ENCODE measurements at regions not wholly inside any gene's neighbourhood (a gene's known extent, or its start where the extent isn't known, plus 50 kb on each side); places are given as distances from the start of the nearest gene placed in this dataset.
A peak's percentile ranks its signal among the peaks of the same experiment; 100 is the strongest.

GRCh38 chrY:21370494-21370893 is 140.6 kb upstream of the RBMY1B start:
- DNase-seq (ENCODE audit: low spot score), result no peak

GRCh38 chrY:21394116-21394515 is 117.0 kb upstream of the RBMY1B start:
- DNase-seq (ENCODE audit: low spot score), result no peak

DNA sequence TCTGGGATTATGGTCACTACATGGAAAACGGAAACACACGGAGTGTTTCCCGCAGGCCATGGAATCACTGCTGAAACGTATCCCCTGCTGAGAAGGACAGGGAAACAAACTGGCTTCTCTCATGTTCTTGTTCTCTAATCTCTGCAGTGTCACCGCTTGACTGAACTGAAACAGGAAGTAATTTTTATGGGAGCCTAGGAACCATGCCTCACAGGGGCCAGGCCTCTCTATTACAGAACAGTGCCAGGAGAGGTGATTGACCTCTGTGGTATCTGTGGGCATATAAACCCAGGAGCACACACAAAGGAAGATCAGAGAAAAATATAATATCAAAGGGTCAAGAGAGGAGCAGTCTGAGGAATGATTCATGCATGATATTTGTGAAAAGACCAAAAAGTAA is 88.9 kb upstream of the RBMY1B start:
- DNase-seq (ENCODE audit: low spot score), result peak; percentile 14

DNA sequence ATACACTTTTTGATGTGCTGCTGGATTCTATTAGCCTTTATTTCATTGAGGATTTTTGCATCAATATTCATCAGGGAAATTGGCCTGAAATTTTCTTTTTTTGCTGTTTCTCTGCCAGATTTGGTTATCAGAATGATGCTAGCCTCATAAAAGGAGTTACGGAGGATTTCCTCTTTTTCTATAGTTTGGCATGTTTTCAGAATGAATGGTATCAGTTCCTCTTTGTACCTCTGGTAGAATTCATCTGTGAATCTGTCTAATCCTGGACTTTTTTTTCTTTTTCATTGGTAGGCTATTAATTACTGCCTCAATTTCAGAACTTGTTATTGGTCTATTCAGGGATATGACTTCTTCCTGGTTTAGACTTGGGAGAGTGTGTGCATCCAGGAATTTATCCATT is 70.6 kb upstream of the RBMY1B start:
- DNase-seq (ENCODE audit: low spot score), result no peak

GRCh38 chrY:21453644-21454043 is 57.5 kb upstream of the RBMY1B start:
- DNase-seq (ENCODE audit: low spot score), result no peak

GRCh38 chrY:21454133-21454532 is 57.0 kb upstream of the RBMY1B start:
- DNase-seq (ENCODE audit: low spot score), result no peak

DNA sequence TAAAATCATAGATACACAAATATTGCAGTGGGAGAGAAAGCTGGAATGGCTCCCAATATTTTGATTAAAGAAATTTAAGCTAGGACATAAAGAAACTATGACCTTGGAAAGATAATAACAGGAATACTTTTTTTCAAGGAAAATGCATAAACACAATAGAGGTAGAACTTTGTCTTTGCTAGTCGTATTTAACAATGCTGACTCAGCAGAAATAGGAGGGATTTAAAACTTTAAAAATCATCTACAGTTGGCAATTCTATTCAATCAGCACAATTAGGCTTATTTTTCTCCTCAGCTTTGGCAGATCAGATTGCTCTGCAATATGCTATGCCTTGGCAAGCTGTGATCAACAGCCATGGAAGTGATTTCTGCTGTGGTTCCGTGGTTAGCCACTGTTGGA is 51.5 kb upstream of the RBMY1B start:
- no peak for DNase-seq (ENCODE audit: low spot score)
